Stimulated activated CD8-positive, alpha-beta memory T cell treated with anti-CD3 and anti-CD28 coated beads, Interleukin-4, amount 100 ng/mL, for 48 hours (primary cell): ENCODE measurements at regions not wholly inside any gene's neighbourhood (a gene's known extent, or its start where the extent isn't known, plus 50 kb on each side); places are given as distances from the start of the nearest gene placed in this dataset.

Experiments used
- DNase-seq: peaks from one replicate; pipeline ENCODE4 v3.0.0-alpha.2; 2020

- no peak for DNase-seq
Observed at GRCh38 chr22:48451891-48452290, 1375.8 kb downstream of the BRD1 start.

GRCh38 chr22:48450188-48450825 is 1377.4 kb downstream of the BRD1 start:
- no peak for DNase-seq

GRCh38 chr22:48449466-48450187 is 1378.0 kb downstream of the BRD1 start:
- DNase-seq = no peak

DNA sequence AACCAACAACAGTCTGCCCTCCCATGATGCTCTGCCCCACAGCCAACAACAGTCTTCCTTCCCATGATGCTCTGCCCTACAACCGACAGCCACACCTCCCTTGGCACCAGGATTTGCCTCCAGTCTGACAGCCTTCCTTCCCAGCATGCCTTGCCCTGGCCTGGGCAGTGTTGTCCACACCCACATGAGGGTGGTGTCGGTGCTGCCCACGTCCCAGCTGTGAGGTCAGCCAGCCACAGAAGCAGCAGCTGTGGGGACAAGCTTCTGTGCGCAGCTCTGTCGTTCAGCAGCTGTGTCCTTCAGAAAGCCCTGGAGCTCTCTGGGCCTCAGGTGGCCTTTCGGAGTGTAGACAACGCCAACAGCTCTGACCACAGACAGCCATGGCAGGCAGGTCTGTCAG is 1378.9 kb downstream of the BRD1 start:
- DNase-seq = no peak

- DNase-seq = no peak
Observed at GRCh38 chr22:48445113-48445827, 1382.4 kb downstream of the BRD1 start.

DNA sequence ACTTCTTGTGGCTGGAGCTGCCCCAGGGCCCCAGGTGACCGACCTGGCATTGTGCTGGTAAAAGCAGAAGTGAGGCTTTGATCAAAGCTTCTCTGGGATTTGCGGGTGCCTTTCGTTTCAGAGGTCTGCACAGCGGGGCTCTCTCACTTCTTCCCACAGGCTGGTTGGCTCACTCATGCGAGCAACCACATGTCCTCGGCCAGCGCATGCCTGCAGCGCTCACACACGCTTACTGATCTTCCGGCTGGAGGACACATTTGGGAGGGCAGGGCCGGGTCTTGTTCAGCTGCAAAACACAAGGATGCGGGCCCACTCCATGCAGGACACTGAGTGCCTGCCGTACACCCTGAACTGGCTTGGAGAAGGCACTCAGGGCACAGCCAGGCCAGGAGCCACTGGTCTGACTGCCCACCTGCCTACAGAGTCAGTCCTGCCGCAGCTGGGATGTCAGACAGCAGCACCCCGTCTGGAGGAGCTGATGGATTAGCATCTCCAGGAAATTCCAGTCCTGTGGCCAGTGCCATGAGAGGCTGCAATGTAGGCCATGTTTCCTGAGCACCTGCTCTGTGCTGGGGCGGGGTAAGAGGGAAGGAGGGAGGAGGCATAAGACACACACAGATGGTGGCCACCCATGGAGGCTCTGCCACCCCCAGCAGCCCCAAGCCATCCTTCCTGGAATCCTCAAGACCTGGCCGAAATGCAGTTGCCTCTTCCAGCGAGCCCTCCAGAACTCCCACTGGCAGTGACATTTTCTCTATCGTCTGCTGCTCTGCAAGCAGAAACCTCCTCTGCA is 1383.2 kb downstream of the BRD1 start:
- no peak for DNase-seq

- DNase-seq = no peak
Observed at GRCh38 chr22:48443680-48444079, 1384.0 kb downstream of the BRD1 start.

DNA sequence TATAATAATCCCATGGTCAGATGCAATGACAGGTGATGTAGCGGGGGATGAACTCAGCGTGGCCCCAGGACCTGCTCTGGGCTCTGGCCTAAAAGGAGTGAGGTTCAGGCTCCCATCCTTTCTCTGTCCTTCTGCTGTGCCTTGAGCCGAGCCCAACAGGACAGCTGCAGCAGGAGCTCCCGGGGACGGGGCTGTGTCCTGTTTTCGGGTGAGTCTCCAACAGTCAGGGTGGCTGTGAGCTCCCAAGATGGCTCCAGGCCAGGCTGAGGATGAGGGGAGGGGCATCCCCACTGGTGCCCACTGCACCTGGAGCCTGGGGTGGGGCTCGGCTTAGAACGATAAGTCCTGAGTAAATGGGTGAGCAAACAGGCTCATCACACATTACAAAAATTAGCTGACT is 1385.0 kb downstream of the BRD1 start:
- DNase-seq = no peak

- no peak for DNase-seq
Observed at GRCh38 chr22:48441553-48441850, 1386.2 kb downstream of the BRD1 start.

DNA sequence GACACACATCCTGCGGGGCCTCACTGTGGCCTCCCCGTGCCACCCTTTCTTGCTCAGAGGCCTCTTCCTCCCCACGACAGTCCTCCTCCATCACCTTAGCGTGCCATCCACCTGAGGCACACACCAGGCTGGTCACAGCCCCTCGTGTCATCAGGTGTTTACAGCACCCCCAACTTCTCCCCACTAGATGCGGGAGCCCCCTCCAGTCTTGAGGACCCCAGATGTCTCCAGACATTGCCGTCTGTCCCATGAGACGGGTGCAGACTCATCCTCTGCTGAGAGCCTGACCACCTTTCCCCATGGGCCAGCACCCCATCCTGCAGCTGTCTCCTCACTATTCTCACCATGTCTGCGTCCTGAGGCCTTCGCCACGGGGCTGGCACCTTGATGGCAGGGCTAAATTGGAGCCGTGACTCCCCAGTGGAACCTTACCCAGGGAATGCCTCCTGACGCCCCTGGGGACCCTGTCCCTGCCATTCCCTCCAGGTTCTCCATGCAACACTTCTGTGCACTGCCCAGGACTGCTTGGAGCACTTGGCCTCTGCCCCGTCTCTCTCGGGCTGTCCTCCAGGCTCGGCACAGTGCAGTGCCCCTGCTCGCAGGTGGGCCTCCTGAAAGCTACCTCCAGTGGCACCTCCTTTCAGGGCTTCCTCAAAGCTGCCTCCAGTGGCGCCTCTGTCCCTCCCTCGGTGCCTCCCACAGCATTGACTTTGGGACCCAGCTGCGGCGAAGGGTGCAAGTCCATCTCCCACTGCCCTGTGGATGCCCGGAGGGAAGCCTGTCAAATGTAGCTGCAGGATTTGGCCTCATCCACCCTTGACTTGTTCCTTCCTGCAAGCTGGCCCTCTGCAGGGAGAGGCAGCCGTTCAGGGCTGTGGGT is 1386.8 kb downstream of the BRD1 start:
- DNase-seq = no peak

GRCh38 chr22:48440176-48440575 is 1387.5 kb downstream of the BRD1 start:
- DNase-seq = no peak

DNA sequence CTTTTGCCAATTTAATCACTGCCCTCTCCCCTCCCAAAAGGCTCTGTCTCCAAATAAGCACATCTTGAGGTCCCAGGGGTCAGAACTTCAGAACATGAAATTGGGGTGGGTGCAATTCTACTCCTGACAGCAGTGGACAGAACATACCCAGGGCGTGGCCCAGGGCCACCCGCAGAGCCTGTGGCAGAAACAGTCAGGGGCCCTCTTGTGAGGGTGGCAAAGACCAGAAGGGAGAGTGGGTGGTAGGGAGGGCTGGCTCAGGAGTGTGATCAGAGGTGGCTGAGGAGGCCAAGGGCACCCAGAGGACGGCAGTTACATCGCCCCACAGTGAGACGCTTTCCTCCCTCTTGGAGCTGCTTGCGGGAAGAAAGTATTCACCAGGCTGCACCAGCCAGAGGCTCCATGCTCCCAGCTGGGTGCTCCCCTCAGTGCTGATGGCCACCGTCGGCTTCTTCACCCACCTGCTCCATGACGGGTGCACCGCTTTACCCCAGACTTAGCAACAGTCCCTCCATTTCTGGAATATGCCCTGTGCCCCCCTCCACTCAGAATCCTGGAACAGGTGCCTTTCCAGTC is 1388.0 kb downstream of the BRD1 start:
- DNase-seq = no peak

- no peak for DNase-seq
Observed at GRCh38 chr22:48438800-48439559, 1388.7 kb downstream of the BRD1 start.

- DNase-seq = no peak
Observed at GRCh38 chr22:48438096-48438495, 1389.6 kb downstream of the BRD1 start.

GRCh38 chr22:48436201-48436931 is 1391.3 kb downstream of the BRD1 start:
- no peak for DNase-seq

- no peak for DNase-seq
Observed at GRCh38 chr22:48434868-48435250, 1392.8 kb downstream of the BRD1 start.

- DNase-seq = no peak
Observed at GRCh38 chr22:48434156-48434867, 1393.4 kb downstream of the BRD1 start.

DNA sequence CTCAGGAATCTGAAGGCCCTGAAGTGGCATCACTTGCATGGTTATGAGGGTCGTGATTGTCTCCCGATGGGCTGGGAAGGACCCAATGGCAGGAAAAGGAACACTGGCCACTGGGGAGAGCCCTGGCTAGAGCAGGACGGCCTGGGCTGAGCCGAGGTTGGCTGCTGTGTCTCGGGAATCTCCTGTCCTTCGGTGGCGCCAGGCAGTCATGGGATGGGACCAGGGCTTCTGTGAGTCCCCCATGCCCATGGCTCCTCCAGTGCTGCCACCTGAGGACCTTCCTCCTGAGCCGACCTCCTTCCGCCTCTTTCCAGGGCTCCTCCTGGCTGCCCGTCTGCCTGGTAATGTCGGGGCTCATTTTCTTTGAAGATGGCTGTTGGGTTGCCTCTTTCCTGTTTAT is 1394.0 kb downstream of the BRD1 start:
- DNase-seq = no peak

DNA sequence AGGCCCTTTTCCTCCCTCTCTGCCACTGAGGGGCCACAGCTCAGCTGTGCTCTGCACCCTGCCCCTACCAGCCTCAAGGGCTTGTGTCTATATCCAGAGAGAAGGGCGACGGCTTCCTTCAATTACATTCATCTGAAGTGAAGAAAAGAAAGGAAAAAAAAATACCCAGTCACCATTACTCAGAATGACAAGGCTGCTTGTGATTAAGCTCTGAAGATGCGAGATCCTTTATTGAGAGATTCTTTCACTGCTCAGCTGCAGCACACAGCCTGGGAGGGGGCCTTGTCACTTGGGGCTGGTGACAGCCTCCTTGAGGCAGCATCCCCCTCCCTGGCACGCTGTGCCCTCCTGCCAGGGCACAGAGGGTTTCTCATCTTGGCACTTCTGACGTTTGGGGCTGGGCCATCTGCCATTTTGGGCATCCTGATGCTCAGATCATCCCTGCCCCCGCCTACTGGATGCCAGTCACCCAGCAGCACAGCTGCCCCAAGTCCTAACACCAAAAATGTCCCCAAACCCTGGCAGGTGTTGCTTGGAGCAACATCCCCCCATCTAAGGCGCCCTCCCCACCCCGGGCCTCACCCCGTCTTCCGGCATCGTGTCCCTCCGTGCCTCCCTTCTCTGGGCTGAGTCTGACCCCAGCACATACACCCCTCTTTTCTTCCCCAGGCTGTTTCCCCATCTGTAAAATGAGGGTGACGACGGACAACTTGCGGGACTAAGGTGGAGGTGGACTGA is 1394.7 kb downstream of the BRD1 start:
- no peak for DNase-seq
